Adipocyte (in vitro differentiated cells): ENCODE measurements at regions not wholly inside any gene's neighbourhood (a gene's known extent, or its start where the extent isn't known, plus 50 kb on each side); places are given as distances from the start of the nearest gene placed in this dataset.

ENCODE experiments used
- DNase-seq: peaks from one replicate; pipeline ENCODE4 v3.0.0-alpha.2; 2015; ENCODE audit warnings: low read depth
- H3K27me3 ChIP-seq: replicated peaks from 2 replicates; pipeline ENCODE4 v1.7.0; 2013; ENCODE audit warnings: mild to moderate bottlenecking, low read length, moderate library complexity; ENCODE audit not compliant: control insufficient read depth, insufficient read depth
- H3K36me3 ChIP-seq: 2 replicates; pipeline ENCODE4 v1.7.0; 2013; ENCODE audit warnings: low read length, mild to moderate bottlenecking, moderate library complexity; ENCODE audit not compliant: control insufficient read depth, insufficient read depth, severe bottlenecking
- H3K4me1 ChIP-seq: 2 replicates; pipeline ENCODE4 v1.7.0; 2013; ENCODE audit warnings: mild to moderate bottlenecking, low read length, moderate library complexity; ENCODE audit not compliant: control insufficient read depth, insufficient read depth
- H3K4me3 ChIP-seq: 2 replicates; pipeline ENCODE4 v1.7.0; 2013; ENCODE audit warnings: mild to moderate bottlenecking, low read length, moderate library complexity
- H3K9ac ChIP-seq: 2 replicates; pipeline ENCODE4 v1.7.0; 2013; ENCODE audit warnings: mild to moderate bottlenecking, low read length, moderate library complexity
- H3K9me3 ChIP-seq: 2 replicates; pipeline ENCODE4 v1.7.0; 2013; ENCODE audit warnings: mild to moderate bottlenecking, low read length, moderate library complexity; ENCODE audit not compliant: control insufficient read depth

- no peak overlapping the region for H3K4me3 ChIP-seq
- no peaks in the 10 kb centered on the region for H3K9me3 ChIP-seq
- H3K9ac ChIP-seq, result no peak overlapping the region
- no peak for DNase-seq
- H3K4me1 ChIP-seq, result no peaks in the 10 kb centered on the region
- H3K36me3 ChIP-seq, result no peaks in the 10 kb centered on the region
- H3K27me3 ChIP-seq, result peaks cover 8% of the 10 kb centered on the region
Measured at GRCh38 chr21:38133240-38133639, 123.6 kb upstream of the KCNJ15 start.

DNA sequence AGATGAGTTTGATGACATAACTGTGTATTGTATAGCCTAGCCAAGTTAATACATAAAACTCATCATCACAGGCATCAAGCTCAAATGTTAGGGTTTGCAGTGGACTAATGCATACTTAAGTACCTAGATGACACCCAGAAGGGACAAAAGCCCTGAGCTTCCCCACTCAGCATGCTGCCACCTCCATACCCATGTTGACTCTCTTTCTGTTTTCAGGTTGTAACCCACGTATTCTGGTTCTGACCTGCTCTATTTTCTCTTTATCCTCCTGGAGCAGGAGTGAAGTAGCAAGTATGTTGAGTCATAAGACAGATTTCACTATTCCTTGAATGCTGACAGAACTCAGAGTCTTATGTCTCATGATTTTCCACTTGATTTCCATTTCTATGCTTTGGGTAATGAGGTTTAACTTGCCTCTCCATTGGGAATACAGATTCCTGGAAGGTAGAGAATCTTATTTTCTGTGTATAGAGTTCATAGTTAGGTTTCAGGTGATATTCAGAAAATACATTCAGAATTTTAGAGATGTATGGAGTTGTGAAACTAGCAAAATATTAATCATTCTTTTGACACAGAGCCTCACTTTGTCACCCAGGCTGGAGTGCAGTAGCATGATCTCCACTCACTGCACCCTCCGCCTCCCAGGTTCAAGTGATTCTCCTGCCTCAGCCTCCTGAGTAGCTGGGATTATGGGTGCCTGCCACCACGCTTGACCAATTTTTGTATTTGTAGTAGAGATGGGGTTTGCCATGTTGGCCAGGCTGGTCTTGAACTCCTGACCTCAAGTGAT, 122.5 kb upstream of the KCNJ15 start:
- H3K9me3 ChIP-seq, result no peaks in the 10 kb centered on the region
- DNase-seq, result no peak
- peaks cover 3% of the 10 kb centered on the region for H3K27me3 ChIP-seq
- H3K4me3 ChIP-seq, result no peak overlapping the region
- no peak overlapping the region for H3K9ac ChIP-seq
- no peaks in the 10 kb centered on the region for H3K36me3 ChIP-seq
- peaks cover under 1% of the 10 kb centered on the region for H3K4me1 ChIP-seq

DNA sequence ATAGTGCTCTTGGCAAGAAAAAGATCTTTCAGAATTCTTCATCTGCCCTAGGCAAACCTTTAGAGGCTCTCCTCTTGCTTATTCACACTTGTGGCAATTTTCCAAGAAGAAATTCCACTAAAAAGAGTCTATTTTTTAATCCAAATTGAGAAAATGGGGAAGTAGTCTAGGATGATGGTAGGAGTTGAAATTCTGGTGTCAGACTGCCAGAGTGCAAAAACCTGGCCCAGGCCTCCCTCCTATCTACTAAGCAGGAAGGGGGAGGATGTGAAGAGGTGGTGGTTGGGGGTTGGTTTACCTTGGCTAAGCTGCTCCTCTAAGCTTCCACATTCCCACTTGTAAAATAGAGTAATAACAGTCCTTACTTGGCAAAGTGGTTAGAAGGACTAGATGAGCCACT, 120.6 kb upstream of the KCNJ15 start:
- H3K27me3 ChIP-seq, result no peaks in the 10 kb centered on the region
- DNase-seq, result no peak
- H3K36me3 ChIP-seq, result no peaks in the 10 kb centered on the region
- H3K9me3 ChIP-seq, result no peaks in the 10 kb centered on the region
- no peak overlapping the region for H3K4me3 ChIP-seq
- peaks cover 18% of the 10 kb centered on the region for H3K4me1 ChIP-seq
- no peak overlapping the region for H3K9ac ChIP-seq

DNA sequence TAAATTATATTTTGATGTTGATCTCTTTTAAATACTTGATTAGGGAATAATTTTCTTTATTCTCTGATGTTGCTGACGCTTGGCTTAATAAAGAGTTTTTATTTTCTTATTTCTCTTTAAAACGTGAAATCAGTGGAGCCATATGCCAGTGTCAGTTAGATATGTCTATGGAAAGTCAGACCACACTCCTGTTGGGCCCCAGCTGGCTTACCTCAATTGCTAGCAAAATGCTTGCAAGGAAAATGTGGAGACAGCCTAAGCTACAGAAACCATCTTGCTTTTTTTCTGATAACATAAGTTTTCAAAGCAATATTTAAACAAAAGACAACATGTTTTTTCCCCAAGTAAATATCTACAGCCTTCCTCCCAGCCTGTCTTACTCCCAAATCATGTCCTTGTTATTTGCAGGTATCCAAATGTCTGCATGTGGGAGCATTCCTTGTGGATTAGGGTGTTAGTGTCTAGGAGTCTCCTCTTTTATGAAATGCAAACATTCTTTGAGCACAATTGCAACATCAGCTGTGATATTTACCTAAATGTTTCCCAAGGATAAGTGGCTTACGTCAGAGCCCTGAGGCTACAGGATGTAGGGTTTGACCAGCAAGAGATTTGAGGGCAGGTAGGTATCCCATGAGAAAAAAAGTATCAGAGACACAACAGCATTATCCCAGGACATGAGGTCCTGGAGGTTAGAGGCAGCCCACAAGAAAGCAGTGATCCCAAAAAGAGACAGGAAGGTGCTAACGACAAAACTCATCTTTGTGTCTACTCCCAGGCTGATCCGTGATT, 117.2 kb upstream of the KCNJ15 start:
- H3K9me3 ChIP-seq, result peaks cover 2% of the 10 kb centered on the region
- peaks cover 18% of the 10 kb centered on the region for H3K4me1 ChIP-seq
- H3K27me3 ChIP-seq, result no peaks in the 10 kb centered on the region
- no peak overlapping the region for H3K4me3 ChIP-seq
- no peaks in the 10 kb centered on the region for H3K36me3 ChIP-seq
- no peak overlapping the region for H3K9ac ChIP-seq
- DNase-seq, result peak; percentile 52

DNA sequence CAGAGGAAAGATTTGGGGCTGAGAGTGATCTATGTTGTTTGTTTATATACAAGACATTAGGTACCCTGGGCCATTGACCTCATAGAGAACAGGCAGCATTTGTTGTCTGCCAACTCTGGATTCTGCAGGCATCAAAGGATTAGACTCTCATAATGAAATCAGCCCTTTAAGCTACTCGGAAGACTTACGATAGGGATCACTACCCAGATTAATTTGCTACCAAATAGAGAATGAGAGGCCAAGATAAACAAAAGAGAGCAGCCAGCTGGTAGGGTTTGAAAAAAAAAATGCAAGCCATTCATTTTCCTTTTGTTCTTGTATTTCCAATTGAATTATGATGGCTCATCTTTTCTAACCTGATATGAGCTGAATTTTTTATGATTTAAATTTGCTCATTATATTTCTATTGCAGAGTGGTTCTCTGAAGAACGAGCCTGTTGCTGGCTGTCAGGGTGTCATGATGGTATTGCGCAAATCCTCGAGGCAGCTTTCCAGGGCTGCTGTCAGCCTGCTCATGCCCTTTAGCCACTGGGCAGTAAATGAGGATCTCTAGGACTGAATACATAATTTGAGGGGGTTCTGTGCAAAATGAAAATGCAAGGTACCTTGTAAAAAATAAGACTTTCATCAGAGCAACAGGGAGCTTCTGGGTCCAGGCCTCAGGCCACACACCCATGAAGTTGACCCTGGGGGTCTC, 116.4 kb upstream of the KCNJ15 start:
- Histone ChIP-seq H3K4me1 (peaks cover 18% of the 10 kb centered on the region), H3K9me3 (peaks cover 10% of the 10 kb centered on the region), H3K36me3 (no peaks in the 10 kb centered on the region), H3K27me3 (no peaks in the 10 kb centered on the region), H3K9ac (no peak overlapping the region), H3K4me3 (no peak overlapping the region)
- peak; percentile 48 for DNase-seq

- no peaks in the 10 kb centered on the region for H3K27me3 ChIP-seq
- no peak overlapping the region for H3K9ac ChIP-seq
- no peaks in the 10 kb centered on the region for H3K36me3 ChIP-seq
- H3K9me3 ChIP-seq, result peaks cover 10% of the 10 kb centered on the region
- H3K4me3 ChIP-seq, result no peak overlapping the region
- DNase-seq, result no peak
- H3K4me1 ChIP-seq, result peaks cover 23% of the 10 kb centered on the region
Measured at GRCh38 chr21:38142224-38142623, 114.6 kb upstream of the KCNJ15 start.

DNA sequence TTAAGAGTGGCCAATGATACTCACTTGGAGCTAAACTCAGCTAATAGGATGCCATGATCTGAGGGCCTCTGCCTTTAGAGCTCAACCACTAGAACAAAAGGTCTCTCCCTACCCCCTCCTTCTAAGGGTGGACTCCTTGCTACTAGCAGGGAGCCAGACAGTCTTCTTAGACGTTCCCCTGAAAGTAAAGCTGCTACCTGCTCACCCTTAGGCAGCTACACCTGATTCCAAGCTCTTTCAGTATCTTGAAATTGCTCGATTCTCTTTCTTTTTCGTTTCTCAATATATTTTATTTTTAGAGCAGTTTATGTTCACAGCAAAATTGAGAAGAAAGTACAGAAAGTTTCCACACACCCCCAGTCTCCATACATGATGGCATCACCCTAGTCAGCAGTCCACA, 112.6 kb upstream of the KCNJ15 start:
- no peaks in the 10 kb centered on the region for H3K36me3 ChIP-seq
- peaks cover 10% of the 10 kb centered on the region for H3K9me3 ChIP-seq
- no peak overlapping the region for H3K4me3 ChIP-seq
- no peaks in the 10 kb centered on the region for H3K27me3 ChIP-seq
- DNase-seq, result no peak
- no peak overlapping the region for H3K9ac ChIP-seq
- H3K4me1 ChIP-seq, result peaks cover 29% of the 10 kb centered on the region

DNA sequence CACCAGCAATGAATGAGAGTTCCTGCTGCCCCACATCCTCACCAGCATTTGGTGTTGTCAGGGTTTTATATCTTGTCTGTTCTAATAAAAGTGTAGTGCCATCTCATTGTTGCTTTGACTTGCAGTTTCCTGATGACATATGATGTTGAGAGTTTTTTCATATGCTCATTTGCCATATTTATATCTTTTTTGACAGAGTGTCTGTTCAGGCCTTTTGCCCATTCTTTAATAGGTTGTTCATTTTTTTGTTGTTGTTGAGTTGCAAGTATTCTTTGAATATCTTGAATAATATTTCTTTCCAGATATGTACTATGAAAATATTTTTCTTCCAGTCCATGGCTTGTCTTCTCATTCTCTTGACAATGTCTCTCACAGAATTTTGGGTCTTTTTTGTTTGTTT, 111.7 kb upstream of the KCNJ15 start:
- no peaks in the 10 kb centered on the region for H3K36me3 ChIP-seq

DNA sequence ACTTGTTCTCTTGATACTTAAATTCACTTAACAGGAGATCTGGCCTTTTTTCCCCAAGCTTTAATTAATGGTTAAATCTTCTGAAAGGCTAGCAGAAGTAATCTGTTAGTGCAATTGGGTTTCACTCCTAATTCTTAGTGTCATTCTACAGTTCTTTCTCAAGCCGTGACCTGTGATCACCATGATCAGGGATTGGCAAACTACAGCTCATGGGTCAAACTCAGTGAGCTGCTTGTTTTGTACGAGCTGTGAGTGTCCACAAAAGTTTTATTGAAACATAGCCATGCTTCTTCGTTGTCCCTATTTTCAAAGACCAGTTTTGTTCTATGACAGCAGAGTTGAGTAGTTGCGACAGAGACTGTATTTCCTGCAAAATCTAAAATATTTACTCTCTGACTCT, 109.4 kb upstream of the KCNJ15 start:
- no peak overlapping the region for H3K4me3 ChIP-seq
- H3K9me3 ChIP-seq, result peaks cover 10% of the 10 kb centered on the region
- no peaks in the 10 kb centered on the region for H3K27me3 ChIP-seq
- no peak for DNase-seq
- H3K4me1 ChIP-seq, result peaks cover 11% of the 10 kb centered on the region
- H3K9ac ChIP-seq, result no peak overlapping the region
- no peaks in the 10 kb centered on the region for H3K36me3 ChIP-seq

More for the DNA sequence above, 111.7 kb upstream of the KCNJ15 start:
- H3K4me1 ChIP-seq, result peaks cover 20% of the 10 kb centered on the region
- no peak for DNase-seq
- H3K9ac ChIP-seq, result no peak overlapping the region
- H3K27me3 ChIP-seq, result no peaks in the 10 kb centered on the region
- no peak overlapping the region for H3K4me3 ChIP-seq
- H3K9me3 ChIP-seq, result peaks cover 10% of the 10 kb centered on the region

DNA sequence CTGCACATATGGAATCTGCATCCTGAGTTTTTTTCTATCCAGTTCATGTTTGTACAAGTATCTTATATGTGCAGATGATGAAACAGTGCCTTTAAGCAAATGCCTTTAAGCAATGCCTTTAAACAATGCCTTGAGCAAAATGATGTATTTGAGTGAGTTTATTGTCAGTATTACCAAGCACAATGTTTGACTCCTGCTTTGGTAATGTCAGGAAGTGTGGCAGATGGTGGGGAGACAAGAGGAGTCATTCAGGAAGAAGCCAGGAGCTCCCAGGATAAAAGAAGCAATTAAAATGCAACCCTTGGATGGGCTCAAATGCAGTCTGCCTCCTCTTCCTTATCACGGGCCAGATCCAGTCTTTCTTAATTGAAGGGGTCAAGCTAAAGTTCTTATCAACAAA, 108.7 kb upstream of the KCNJ15 start:
- no peak for DNase-seq
- H3K4me1 ChIP-seq, result peaks cover 11% of the 10 kb centered on the region

DNA sequence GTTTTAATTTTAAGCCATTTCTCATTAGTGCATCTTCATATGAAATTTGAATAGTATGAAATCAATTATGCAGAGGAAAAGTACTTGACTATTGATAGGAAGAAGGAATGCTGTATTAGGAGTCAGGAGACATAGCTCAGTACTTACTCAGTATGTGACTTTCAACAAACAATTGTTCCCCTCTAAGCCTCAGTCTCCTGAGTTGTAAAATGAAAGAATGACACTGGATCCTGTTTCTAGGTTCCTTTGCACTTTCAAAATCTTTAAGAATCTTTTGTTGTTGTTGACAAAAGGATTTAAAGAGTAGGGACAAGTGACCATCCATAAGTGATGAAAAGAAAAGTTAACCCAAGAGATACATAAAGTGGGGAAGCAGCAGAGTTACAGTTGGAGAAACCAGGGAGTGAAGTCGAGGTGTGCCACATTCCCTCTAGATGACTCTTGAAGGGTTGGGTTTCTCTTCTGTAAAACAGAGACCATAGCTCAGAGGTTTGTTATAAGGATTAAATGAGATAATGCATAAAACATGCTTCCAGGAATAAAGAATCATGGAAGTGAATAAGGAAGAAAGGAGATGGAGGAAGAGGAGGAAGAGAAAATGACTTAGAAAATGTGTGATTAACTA, 105.7 kb upstream of the KCNJ15 start:
- H3K9me3 ChIP-seq, result no peaks in the 10 kb centered on the region
- H3K4me1 ChIP-seq, result peaks cover 15% of the 10 kb centered on the region
- no peak for DNase-seq
- no peak overlapping the region for H3K4me3 ChIP-seq
- no peaks in the 10 kb centered on the region for H3K27me3 ChIP-seq
- no peak overlapping the region for H3K9ac ChIP-seq
- no peaks in the 10 kb centered on the region for H3K36me3 ChIP-seq

More for the DNA sequence above, 108.7 kb upstream of the KCNJ15 start:
- no peaks in the 10 kb centered on the region for H3K36me3 ChIP-seq
- H3K4me3 ChIP-seq, result no peak overlapping the region
- peaks cover 10% of the 10 kb centered on the region for H3K9me3 ChIP-seq
- no peak overlapping the region for H3K9ac ChIP-seq
- no peaks in the 10 kb centered on the region for H3K27me3 ChIP-seq
